Lung (tissue), 11 donors: ENCODE measurements at regions not wholly inside any gene's neighbourhood (a gene's known extent, or its start where the extent isn't known, plus 50 kb on each side); places are given as distances from the start of the nearest gene placed in this dataset.

Experiments
- ATAC-seq: fragments of 200-7000 bp; cut with Tn5 transposase; one replicate; pipeline ENCODE4 v1.9.1; 2020; ENCODE audit warnings: moderate number of reproducible peaks; ENCODE audit not compliant: insufficient read depth, low FRiP score
- DNase-seq, 3 donors: peaks; one replicate each; pipeline ENCODE4 v3.0.0-alpha.2; 2013 to 2017
- H3K27ac ChIP-seq, 2 donors: one replicate each; pipeline ENCODE4 v1.5.1; 2013; ENCODE audit warnings: mild to moderate bottlenecking in 2 of 2, moderate library complexity in 2 of 2, control low read depth in 1 of 2, inconsistent platforms in 1 of 2, low read depth in 1 of 2, low read length in 1 of 2
- H3K27me3 ChIP-seq, 3 donors: one replicate each; pipeline ENCODE4 v1.5.1; 2013; ENCODE audit warnings: low read length in 2 of 3; ENCODE audit not compliant: control insufficient read depth in 3 of 3, insufficient read depth in 3 of 3
- H3K36me3 ChIP-seq, 4 donors: one replicate each; pipeline ENCODE4 v1.5.1; 2013; ENCODE audit warnings: low read length in 4 of 4, mild to moderate bottlenecking in 1 of 4, moderate library complexity in 1 of 4; ENCODE audit not compliant: control insufficient read depth in 4 of 4, insufficient read depth in 4 of 4
- H3K4me1 ChIP-seq, 5 donors: one replicate each; pipeline ENCODE4 v1.5.1; 2013; ENCODE audit warnings: low read length in 5 of 5, mild to moderate bottlenecking in 2 of 5, moderate library complexity in 1 of 5; ENCODE audit not compliant: control insufficient read depth in 5 of 5, insufficient read depth in 5 of 5
- H3K4me3 ChIP-seq: one replicate; pipeline ENCODE4 v1.5.1; 2013; ENCODE audit warnings: mild to moderate bottlenecking, control low read depth, moderate library complexity
- H3K9ac ChIP-seq, 2 donors: one replicate each; pipeline ENCODE4 v1.5.1; 2013; ENCODE audit warnings: low read length in 2 of 2, control low read depth in 1 of 2; ENCODE audit not compliant: insufficient read depth in 1 of 2
- H3K9me3 ChIP-seq, 4 donors: one replicate each; pipeline ENCODE4 v1.5.1; 2013; ENCODE audit warnings: low read length in 3 of 4, mild to moderate bottlenecking in 1 of 4, moderate library complexity in 1 of 4; ENCODE audit not compliant: control insufficient read depth in 4 of 4, insufficient read depth in 3 of 4
- WGBS, 2 donors: extraction: QIAGEN DNeasy Blood & Tissue Kit; methylation state at CpG; one replicate each; pipeline ENCODE4 v1.1.7; 2013; 5-methylcytosine and 5-hydroxymethylcytosine counted together
- TF ChIP-seq, protein P1 (sequence below): IDR thresholded peaks from 2 replicates; pipeline ENCODE4 v1.5.1; 2012; ENCODE audit warnings: mild to moderate bottlenecking; ENCODE audit errors: control extremely low read depth, extremely low read depth
- donor health status: control.
- donor health status: control.
- donor health status: Bipolar disorder and iron deficiency.
- donor health status: healthy.
- donor health status: DM: yes; HTN: yes; CAD: no.

DNA sequence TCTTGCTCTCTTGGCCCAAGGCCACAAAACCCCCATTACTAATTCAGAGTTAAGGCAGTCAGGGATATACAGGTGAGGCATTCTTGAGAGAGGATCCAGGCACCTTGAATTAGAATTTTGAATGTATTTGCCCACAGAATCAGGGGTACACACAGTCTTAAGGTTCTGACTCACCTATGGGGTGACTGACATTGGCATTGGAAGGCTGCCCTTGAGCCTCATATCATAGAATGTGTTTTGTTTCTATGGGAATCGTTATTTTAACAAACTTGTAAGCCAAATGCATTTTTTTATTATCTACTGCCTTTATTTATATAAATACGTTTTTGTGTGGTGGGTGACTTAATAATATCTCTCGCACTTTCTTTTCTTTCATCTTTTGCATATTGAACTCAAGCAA, 218.6 kb upstream of the CITED2 start:
- WGBS, 2 donors = 85 to 96% methylated on average over 3 of the region's 3 CpGs
- TF ChIP-seq, protein P1, sequence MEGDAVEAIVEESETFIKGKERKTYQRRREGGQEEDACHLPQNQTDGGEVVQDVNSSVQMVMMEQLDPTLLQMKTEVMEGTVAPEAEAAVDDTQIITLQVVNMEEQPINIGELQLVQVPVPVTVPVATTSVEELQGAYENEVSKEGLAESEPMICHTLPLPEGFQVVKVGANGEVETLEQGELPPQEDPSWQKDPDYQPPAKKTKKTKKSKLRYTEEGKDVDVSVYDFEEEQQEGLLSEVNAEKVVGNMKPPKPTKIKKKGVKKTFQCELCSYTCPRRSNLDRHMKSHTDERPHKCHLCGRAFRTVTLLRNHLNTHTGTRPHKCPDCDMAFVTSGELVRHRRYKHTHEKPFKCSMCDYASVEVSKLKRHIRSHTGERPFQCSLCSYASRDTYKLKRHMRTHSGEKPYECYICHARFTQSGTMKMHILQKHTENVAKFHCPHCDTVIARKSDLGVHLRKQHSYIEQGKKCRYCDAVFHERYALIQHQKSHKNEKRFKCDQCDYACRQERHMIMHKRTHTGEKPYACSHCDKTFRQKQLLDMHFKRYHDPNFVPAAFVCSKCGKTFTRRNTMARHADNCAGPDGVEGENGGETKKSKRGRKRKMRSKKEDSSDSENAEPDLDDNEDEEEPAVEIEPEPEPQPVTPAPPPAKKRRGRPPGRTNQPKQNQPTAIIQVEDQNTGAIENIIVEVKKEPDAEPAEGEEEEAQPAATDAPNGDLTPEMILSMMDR = no peak
- Histone ChIP-seq H3K4me3 (no peak overlapping the region), H3K4me1 (peaks cover 1 to 26% (median 8%) of the 10 kb centered on the region in 5 donors), H3K9ac (no peak overlapping the region), H3K9me3 (no peaks in the 10 kb centered on the region), H3K36me3 (no peaks in the 10 kb centered on the region), H3K27me3 (no peaks in the 10 kb centered on the region), H3K27ac (no peak overlapping the region)
- ATAC-seq = no peak
- no peak for DNase-seq

DNA sequence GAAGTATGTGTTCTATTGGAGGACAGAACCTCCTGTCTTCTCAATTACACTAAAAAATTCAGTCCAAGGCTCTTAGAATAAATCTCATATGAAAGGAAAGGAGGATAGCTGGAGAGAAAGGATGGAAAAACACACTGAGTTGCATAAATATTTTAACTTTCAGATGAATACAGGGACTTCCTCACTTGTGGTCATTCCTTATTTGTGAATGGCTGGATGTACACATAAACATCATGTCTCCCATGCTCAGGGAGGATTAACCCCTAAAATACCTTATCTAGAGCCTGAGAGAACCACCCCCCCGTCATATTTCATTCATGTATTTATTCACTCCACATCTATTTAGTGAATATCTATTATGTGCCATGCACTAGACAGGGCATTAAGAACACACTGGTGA, 217.6 kb upstream of the CITED2 start:
- TF ChIP-seq, protein P1 = no peak
- H3K36me3 ChIP-seq = no peaks in the 10 kb centered on the region
- DNase-seq = no peak
- no peak for ATAC-seq
- 87 to 89% methylated on average over 1 of the region's 1 CpG for WGBS, 2 donors
- peaks cover 0 to 21% (median 12%) of the 10 kb centered on the region in 5 donors for H3K4me1 ChIP-seq
- H3K27me3 ChIP-seq = no peaks in the 10 kb centered on the region
- no peak overlapping the region for H3K27ac ChIP-seq
- H3K4me3 ChIP-seq = no peak overlapping the region
- H3K9ac ChIP-seq = no peak overlapping the region
- H3K9me3 ChIP-seq = no peaks in the 10 kb centered on the region

DNA sequence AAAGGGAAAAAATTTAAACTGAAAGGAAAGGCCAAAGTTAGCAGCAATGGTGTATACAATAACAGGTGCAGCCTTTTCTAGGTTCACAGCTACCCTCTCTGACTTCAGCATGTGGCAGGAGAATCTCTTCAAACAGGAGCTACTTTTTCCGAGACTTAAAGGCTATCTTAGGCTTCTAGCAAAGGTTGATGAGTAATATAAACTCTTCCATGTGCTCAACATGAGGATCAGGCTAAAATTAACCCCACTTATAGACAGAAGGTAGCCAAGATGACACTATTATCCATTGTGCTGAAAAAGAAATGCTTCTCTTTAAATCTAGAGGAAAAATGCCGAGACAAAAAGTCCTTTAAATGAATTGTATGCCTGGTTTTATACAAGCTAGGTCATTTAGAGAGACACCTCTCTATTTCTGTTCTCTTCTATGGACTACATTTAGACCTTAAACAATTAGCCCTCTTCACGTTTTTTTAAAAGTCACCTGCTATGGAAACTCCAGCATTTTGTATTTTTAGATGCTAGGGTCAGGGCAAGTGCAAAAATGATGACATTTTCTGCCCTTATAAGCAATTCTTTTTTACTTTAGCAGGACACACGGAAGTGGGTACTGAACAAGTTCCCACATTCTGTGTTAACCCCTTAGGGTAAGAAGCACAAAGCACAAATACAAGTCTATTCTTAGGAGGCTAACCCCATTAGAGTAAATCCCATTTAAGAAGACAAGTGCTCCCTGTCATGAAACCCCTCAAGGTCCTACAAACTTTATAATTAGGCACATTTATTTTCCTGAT, 216.8 kb upstream of the CITED2 start:
- peaks cover 0 to 20% (median 12%) of the 10 kb centered on the region in 5 donors for H3K4me1 ChIP-seq
- H3K36me3 ChIP-seq = no peaks in the 10 kb centered on the region
- TF ChIP-seq, protein P1 = no peak
- H3K9ac ChIP-seq = no peak overlapping the region
- H3K27ac ChIP-seq = no peak overlapping the region
- no peak for DNase-seq
- no peaks in the 10 kb centered on the region for H3K9me3 ChIP-seq
- H3K4me3 ChIP-seq = no peak overlapping the region
- ATAC-seq = no peak
- WGBS, 2 donors = 50 to 54% methylated on average over 4 of the region's 4 CpGs
- no peaks in the 10 kb centered on the region for H3K27me3 ChIP-seq
